Mesenchymal stem cell (in vitro differentiated cells and primary cell): ENCODE measurements at regions not wholly inside any gene's neighbourhood (a gene's known extent, or its start where the extent isn't known, plus 50 kb on each side); places are given as distances from the start of the nearest gene placed in this dataset.

ENCODE experiments used
- DNase-seq: peaks from one replicate; pipeline ENCODE4 v3.0.0-alpha.2; 2013
- H2AFZ ChIP-seq: one replicate; pipeline ENCODE4 v1.6.1; 2013; ENCODE audit warnings: low read depth, mild to moderate bottlenecking, control low read depth, inconsistent platforms, low read length, moderate library complexity
- H2AK5ac ChIP-seq: 2 replicates; pipeline ENCODE4 v1.6.1; 2013; ENCODE audit warnings: low read length, moderate library complexity, mild to moderate bottlenecking, inconsistent platforms; ENCODE audit not compliant: severe bottlenecking
- H2BK120ac ChIP-seq: one replicate; pipeline ENCODE4 v1.6.1; 2013; ENCODE audit warnings: low read depth, mild to moderate bottlenecking, inconsistent platforms, low read length, moderate library complexity
- H2BK12ac ChIP-seq, 2 experiments: one replicate each; pipeline ENCODE4 v1.6.1; 2013; ENCODE audit warnings: inconsistent platforms in 2 of 2, low read length in 2 of 2, mild to moderate bottlenecking in 2 of 2, moderate library complexity in 2 of 2, control low read depth in 1 of 2
- H2BK15ac ChIP-seq: one replicate; pipeline ENCODE4 v1.6.1; 2013; ENCODE audit warnings: mild to moderate bottlenecking, low read depth, inconsistent platforms; ENCODE audit not compliant: poor library complexity, severe bottlenecking
- H2BK5ac ChIP-seq: 2 replicates; pipeline ENCODE4 v1.6.1; 2013; ENCODE audit warnings: low read depth, mild to moderate bottlenecking, low read length, control low read depth, inconsistent platforms; ENCODE audit not compliant: poor library complexity, severe bottlenecking
- H3K14ac ChIP-seq, 2 experiments: one replicate each; pipeline ENCODE4 v1.6.1; 2013; ENCODE audit warnings: inconsistent platforms in 2 of 2, low read length in 2 of 2, control low read depth in 1 of 2, mild to moderate bottlenecking in 1 of 2, moderate library complexity in 1 of 2
- H3K18ac ChIP-seq, 2 experiments: one replicate each; pipeline ENCODE4 v1.6.1; 2013; ENCODE audit warnings: inconsistent platforms in 2 of 2, low read length in 2 of 2, control low read depth in 1 of 2, low read depth in 1 of 2, mild to moderate bottlenecking in 1 of 2
- H3K23ac ChIP-seq, 2 experiments: one replicate each; pipeline ENCODE4 v1.6.1; 2013; ENCODE audit warnings: inconsistent platforms in 2 of 2, low read length in 2 of 2, mild to moderate bottlenecking in 2 of 2, moderate library complexity in 2 of 2, control low read depth in 1 of 2
- H3K27ac ChIP-seq: 2 replicates; pipeline ENCODE4 v1.5.1; 2013; ENCODE audit warnings: mild to moderate bottlenecking, moderate library complexity, low read length, control low read depth, inconsistent platforms; ENCODE audit not compliant: poor library complexity, severe bottlenecking
- H3K27me3 ChIP-seq, 2 experiments: 2 replicates each; pipeline versions ENCODE4 v1.6.1 to v1.7.0; 2013; ENCODE audit warnings: low read length in 2 of 2, mild to moderate bottlenecking in 2 of 2, moderate library complexity in 2 of 2, control low read depth in 1 of 2, inconsistent platforms in 1 of 2; ENCODE audit not compliant: control insufficient read depth in 1 of 2, insufficient read depth in 1 of 2
- H3K36me3 ChIP-seq, 2 experiments: 2 replicates each; pipeline versions ENCODE4 v1.6.1 to v1.7.0; 2013; ENCODE audit warnings: low read length in 2 of 2, control low read depth in 1 of 2, inconsistent platforms in 1 of 2, low read depth in 1 of 2, mild to moderate bottlenecking in 1 of 2; ENCODE audit not compliant: insufficient read depth in 2 of 2, control insufficient read depth in 1 of 2
- H3K4ac ChIP-seq, 2 experiments: one replicate each; pipeline ENCODE4 v1.6.1; 2013; ENCODE audit warnings: inconsistent platforms in 2 of 2, low read length in 2 of 2, mild to moderate bottlenecking in 2 of 2, moderate library complexity in 2 of 2, control low read depth in 1 of 2, low read depth in 1 of 2
- H3K4me1 ChIP-seq: 2 replicates; pipeline ENCODE4 v1.6.1; 2013; ENCODE audit warnings: low read depth, low read length, control low read depth; ENCODE audit not compliant: control insufficient read depth, insufficient read depth
- H3K4me2 ChIP-seq: 2 replicates; pipeline ENCODE4 v1.6.1; 2013; ENCODE audit warnings: low read length, mild to moderate bottlenecking, inconsistent platforms; ENCODE audit not compliant: poor library complexity, severe bottlenecking
- H3K4me3 ChIP-seq, 2 experiments: 2 replicates each; pipeline versions ENCODE4 v1.5.1 to v1.7.0; 2013; ENCODE audit warnings: low read length in 2 of 2, mild to moderate bottlenecking in 2 of 2, control low read depth in 1 of 2, low read depth in 1 of 2; ENCODE audit not compliant: insufficient read depth in 1 of 2
- H3K79me1 ChIP-seq: replicated peaks from 2 replicates; pipeline ENCODE4 v1.6.1; 2013; ENCODE audit warnings: mild to moderate bottlenecking, control low read depth, low read length, inconsistent platforms; ENCODE audit not compliant: poor library complexity, severe bottlenecking
- H3K9ac ChIP-seq: 2 replicates; pipeline ENCODE4 v1.7.0; 2013; ENCODE audit warnings: mild to moderate bottlenecking, low read length, moderate library complexity
- H3K9me3 ChIP-seq: 2 replicates; pipeline ENCODE4 v1.7.0; 2013; ENCODE audit warnings: mild to moderate bottlenecking, low read length; ENCODE audit not compliant: control insufficient read depth
- H4K8ac ChIP-seq: one replicate; pipeline ENCODE4 v1.6.1; 2013; ENCODE audit warnings: inconsistent platforms, mild to moderate bottlenecking, low read length, moderate library complexity
- H4K91ac ChIP-seq: one replicate; pipeline ENCODE4 v1.6.1; 2013; ENCODE audit warnings: mild to moderate bottlenecking, low read length, inconsistent platforms
- WGBS: methylation state at CpG from one replicate; pipeline ENCODE4 v1.1.7; 2013; ENCODE audit warnings: mixed read lengths; 5-methylcytosine and 5-hydroxymethylcytosine counted together

DNA sequence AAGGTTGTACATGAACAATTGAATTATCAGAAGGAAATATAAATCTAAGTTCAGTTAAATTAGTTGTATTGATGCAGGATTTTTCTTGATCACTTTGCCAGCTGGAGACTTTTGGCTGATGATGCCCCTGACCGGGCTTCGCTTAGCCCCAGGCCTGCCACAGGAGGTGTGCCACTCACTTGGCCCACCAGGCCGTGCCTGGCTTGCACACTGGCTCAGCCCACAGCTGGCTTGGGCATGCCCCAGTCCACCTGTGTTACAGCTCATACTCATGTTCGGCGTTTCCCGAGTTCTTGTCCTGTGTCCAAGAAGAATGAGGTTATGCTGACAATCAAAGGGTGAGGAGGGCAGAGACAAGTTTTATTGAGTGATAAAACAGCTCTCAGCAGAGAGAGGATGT lies 773.9 kb upstream of the FANCL start:
- H2AFZ ChIP-seq, result no peak overlapping the region
- H3K4me2 ChIP-seq, result no peak overlapping the region
- no peak overlapping the region for H2AK5ac ChIP-seq
- no peak overlapping the region for H3K9ac ChIP-seq
- H3K14ac ChIP-seq, result no peak overlapping the region
- H3K18ac ChIP-seq, result no peak overlapping the region
- H2BK120ac ChIP-seq, result no peak overlapping the region
- H4K91ac ChIP-seq, result no peak overlapping the region
- H3K4ac ChIP-seq, result no peak overlapping the region
- no peak overlapping the region for H4K8ac ChIP-seq
- DNase-seq, result no peak
- WGBS, result 89% methylated on average over 6 of the region's 6 CpGs
- H2BK5ac ChIP-seq, result no peak overlapping the region
- no peak overlapping the region for H2BK15ac ChIP-seq
- no peaks in the 10 kb centered on the region for H3K79me1 ChIP-seq
- H3K23ac ChIP-seq, result no peak overlapping the region
- H3K4me1 ChIP-seq, result no peaks in the 10 kb centered on the region
- no peak overlapping the region for H2BK12ac ChIP-seq
- no peaks in the 10 kb centered on the region for H3K9me3 ChIP-seq
- H3K27ac ChIP-seq, result no peak overlapping the region
- H3K27me3 ChIP-seq, result no peaks in the 10 kb centered on the region
- no peaks in the 10 kb centered on the region for H3K36me3 ChIP-seq
- no peak overlapping the region for H3K4me3 ChIP-seq

DNA sequence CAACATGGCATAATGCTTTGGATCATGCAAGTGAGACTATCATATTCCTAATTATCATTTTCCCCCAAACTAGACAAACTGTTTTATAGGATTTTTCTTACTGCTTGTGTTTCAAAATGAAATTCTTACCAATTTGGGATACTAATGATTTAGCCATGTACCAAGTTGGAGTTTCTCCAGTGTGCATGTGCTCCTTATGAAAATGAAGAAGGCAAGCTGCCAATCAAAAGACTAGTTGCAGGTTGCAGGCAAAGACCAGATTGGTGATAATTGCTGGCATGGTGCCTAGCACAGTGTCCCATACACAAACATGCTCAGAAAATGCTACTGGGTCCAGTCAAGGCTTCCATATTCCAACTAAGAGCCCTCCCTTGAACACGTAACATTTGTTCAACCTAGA lies 771.8 kb upstream of the FANCL start:
- H3K9ac ChIP-seq, result no peak overlapping the region
- no peak overlapping the region for H3K14ac ChIP-seq
- H3K23ac ChIP-seq, result no peak overlapping the region
- no peak for DNase-seq
- H3K18ac ChIP-seq, result no peak overlapping the region
- no peak overlapping the region for H2BK12ac ChIP-seq
- no peaks in the 10 kb centered on the region for H3K36me3 ChIP-seq
- 95% methylated on average over 1 of the region's 1 CpG for WGBS
- no peak overlapping the region for H2BK120ac ChIP-seq
- H3K9me3 ChIP-seq, result no peaks in the 10 kb centered on the region
- H3K27ac ChIP-seq, result no peak overlapping the region
- H3K4me2 ChIP-seq, result no peak overlapping the region
- no peak overlapping the region for H3K4ac ChIP-seq
- H2AK5ac ChIP-seq, result no peak overlapping the region
- no peaks in the 10 kb centered on the region for H3K79me1 ChIP-seq
- H3K4me3 ChIP-seq, result no peak overlapping the region
- no peaks in the 10 kb centered on the region for H3K4me1 ChIP-seq
- H4K8ac ChIP-seq, result no peak overlapping the region
- H4K91ac ChIP-seq, result no peak overlapping the region
- H2AFZ ChIP-seq, result no peak overlapping the region
- no peak overlapping the region for H2BK5ac ChIP-seq
- H2BK15ac ChIP-seq, result no peak overlapping the region
- H3K27me3 ChIP-seq, result no peaks in the 10 kb centered on the region

DNA sequence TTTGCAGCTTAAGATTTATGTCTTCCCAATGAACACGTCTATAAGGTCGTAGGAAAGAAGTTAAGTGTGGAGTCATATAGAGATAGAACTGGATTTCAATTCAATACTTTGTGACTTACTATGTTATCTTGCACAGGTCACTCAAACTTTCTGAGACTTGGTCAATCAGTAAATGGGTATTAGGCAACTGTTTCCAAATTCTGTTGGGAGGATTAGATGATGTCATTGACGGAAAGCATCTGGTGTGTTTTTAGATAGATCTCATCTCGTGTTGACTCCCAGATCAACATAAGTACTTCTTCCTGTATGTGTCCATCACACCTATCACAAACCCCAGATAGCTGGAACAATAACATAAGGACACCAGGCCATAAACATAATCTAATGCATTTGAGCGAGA lies 771.1 kb upstream of the FANCL start:
- Histone ChIP-seq H3K4me1 (no peaks in the 10 kb centered on the region), H3K9me3 (no peaks in the 10 kb centered on the region), H2BK5ac (no peak overlapping the region), H3K9ac (no peak overlapping the region), H3K14ac (no peak overlapping the region), H2BK15ac (no peak overlapping the region), H3K23ac (no peak overlapping the region), H3K27ac (no peak overlapping the region), H4K91ac (no peak overlapping the region), H2BK120ac (no peak overlapping the region), H2AFZ (no peak overlapping the region), H2AK5ac (no peak overlapping the region), H3K36me3 (no peaks in the 10 kb centered on the region), H3K4me2 (no peak overlapping the region), H4K8ac (no peak overlapping the region), H3K79me1 (no peaks in the 10 kb centered on the region), H3K4me3 (no peak overlapping the region), H3K18ac (no peak overlapping the region), H3K27me3 (no peaks in the 10 kb centered on the region), H2BK12ac (no peak overlapping the region), H3K4ac (no peak overlapping the region)
- WGBS, result 67% methylated on average over 4 of the region's 5 CpGs
- DNase-seq, result no peak

DNA sequence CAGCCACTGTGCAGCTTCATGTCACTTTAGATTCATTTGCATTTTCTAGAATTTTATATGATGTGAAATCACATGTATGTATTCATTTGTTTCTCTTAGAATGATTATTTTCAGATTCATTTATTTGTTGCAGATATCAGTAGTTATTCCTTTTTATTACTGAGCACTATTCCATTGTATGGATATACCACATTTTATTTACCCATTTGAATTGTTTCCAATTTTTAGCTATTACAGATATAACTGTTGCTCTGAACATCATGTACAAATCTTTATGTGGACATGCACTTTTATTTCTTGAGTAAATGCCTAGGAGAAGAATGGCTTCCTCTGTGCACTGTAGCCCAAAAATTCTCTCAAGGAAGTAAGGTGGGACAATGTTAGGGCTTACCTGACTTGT lies 767.8 kb upstream of the FANCL start:
- Histone ChIP-seq H3K4me2 (no peak overlapping the region), H2BK12ac (no peak overlapping the region), H3K4ac (no peak overlapping the region), H3K4me1 (no peaks in the 10 kb centered on the region), H3K9ac (no peak overlapping the region), H2AK5ac (no peak overlapping the region), H4K91ac (no peak overlapping the region), H3K18ac (no peak overlapping the region), H3K27ac (no peak overlapping the region), H3K36me3 (no peaks in the 10 kb centered on the region), H3K79me1 (no peaks in the 10 kb centered on the region), H3K9me3 (no peaks in the 10 kb centered on the region), H3K14ac (no peak overlapping the region), H3K27me3 (no peaks in the 10 kb centered on the region), H3K23ac (no peak overlapping the region), H4K8ac (no peak overlapping the region), H2BK120ac (no peak overlapping the region), H2BK15ac (no peak overlapping the region), H3K4me3 (no peak overlapping the region), H2AFZ (no peak overlapping the region), H2BK5ac (no peak overlapping the region)
- DNase-seq, result no peak
